RWPE2 (cell line): ENCODE measurements at regions not wholly inside any gene's neighbourhood (a gene's known extent, or its start where the extent isn't known, plus 50 kb on each side); places are given as distances from the start of the nearest gene placed in this dataset.

Experiments used
- ATAC-seq: fragments of 200-7000 bp; cut with Tn5 transposase; 3 replicates; pipeline ENCODE4 v1.9.1; 2021; ENCODE audit warnings: low read depth
- DNase-seq: peaks from one replicate; pipeline ENCODE4 v3.0.0-alpha.2; 2020; ENCODE audit warnings: low spot score
- H3K27ac ChIP-seq: fragments of 450-650 bp; 2 replicates; pipeline ENCODE4 v1.5.1; 2017; ENCODE audit warnings: mild to moderate bottlenecking; ENCODE audit not compliant: poor library complexity, severe bottlenecking
- H3K27me3 ChIP-seq: fragments of 250-450 bp; sonication (Bioruptor Pico); 2 replicates; pipeline ENCODE4 v1.5.1; 2021; ENCODE audit warnings: mild to moderate bottlenecking, moderate library complexity; ENCODE audit not compliant: insufficient read depth, poor library complexity, severe bottlenecking
- H3K36me3 ChIP-seq: fragments of 250-450 bp; sonication (Bioruptor Pico); 2 replicates; pipeline ENCODE4 v1.5.1; 2020; ENCODE audit warnings: low read depth, mild to moderate bottlenecking, moderate library complexity
- H3K4me1 ChIP-seq: fragments of 250-450 bp; sonication (Bioruptor Pico); 2 replicates; pipeline ENCODE4 v1.5.1; 2021; ENCODE audit warnings: mild to moderate bottlenecking, moderate library complexity; ENCODE audit not compliant: insufficient read depth, poor library complexity, severe bottlenecking
- H3K4me3 ChIP-seq: fragments of 250-450 bp; sonication (Bioruptor Pico); 2 replicates; pipeline ENCODE4 v1.5.1; 2021; ENCODE audit warnings: mild to moderate bottlenecking, moderate library complexity; ENCODE audit not compliant: severe bottlenecking
- H3K9me3 ChIP-seq: fragments of 250-450 bp; sonication (Bioruptor Pico); 2 replicates; pipeline ENCODE4 v1.5.1; 2021; ENCODE audit warnings: mild to moderate bottlenecking, moderate library complexity; ENCODE audit not compliant: severe bottlenecking
- CTCF ChIP-seq: fragments of 450-650 bp; IDR thresholded peaks from one replicate; pipeline ENCODE4 v1.5.1; 2017; ENCODE audit warnings: mild to moderate bottlenecking, moderate library complexity; ENCODE audit not compliant: poor library complexity, severe bottlenecking

GRCh38 chr15:38622304-38622703 lies 57.7 kb upstream of the RASGRP1 start:
- H3K4me1 ChIP-seq = no peaks in the 10 kb centered on the region
- peaks cover 35% of the 10 kb centered on the region for H3K27me3 ChIP-seq
- no peaks in the 10 kb centered on the region for H3K9me3 ChIP-seq
- ATAC-seq (no peak), DNase-seq (no peak)
- no peaks in the 10 kb centered on the region for H3K36me3 ChIP-seq
- no peak overlapping the region for H3K4me3 ChIP-seq
- no peak overlapping the region for H3K27ac ChIP-seq
- no peak for TF ChIP-seq CTCF

- Histone ChIP-seq H3K27ac (no peak overlapping the region), H3K27me3 (peaks cover 30% of the 10 kb centered on the region), H3K4me3 (no peak overlapping the region), H3K36me3 (no peaks in the 10 kb centered on the region), H3K9me3 (no peaks in the 10 kb centered on the region), H3K4me1 (no peaks in the 10 kb centered on the region)
- no peak for TF ChIP-seq CTCF
- DNase-seq (no peak), ATAC-seq (no peak)
Measured at GRCh38 chr15:38622908-38623307, 58.3 kb upstream of the RASGRP1 start.

- DNase-seq = no peak
- no peaks in the 10 kb centered on the region for H3K36me3 ChIP-seq
- no peak for TF ChIP-seq CTCF
- H3K9me3 ChIP-seq = no peaks in the 10 kb centered on the region
- H3K4me1 ChIP-seq = no peaks in the 10 kb centered on the region
- ATAC-seq = no peak
- H3K27ac ChIP-seq = no peak overlapping the region
- peaks cover 25% of the 10 kb centered on the region for H3K27me3 ChIP-seq
- H3K4me3 ChIP-seq = no peak overlapping the region
Measured at GRCh38 chr15:38623744-38624143, 59.1 kb upstream of the RASGRP1 start.

GRCh38 chr15:38624244-38625205 lies 59.9 kb upstream of the RASGRP1 start:
- ATAC-seq (no peak), DNase-seq (no peak)
- Histone ChIP-seq H3K4me3 (no peak overlapping the region), H3K27me3 (peaks cover 23% of the 10 kb centered on the region), H3K36me3 (no peaks in the 10 kb centered on the region), H3K27ac (no peak overlapping the region), H3K9me3 (no peaks in the 10 kb centered on the region), H3K4me1 (no peaks in the 10 kb centered on the region)
- TF ChIP-seq CTCF = no peak

GRCh38 chr15:38625886-38626285 lies 61.3 kb upstream of the RASGRP1 start:
- no peaks in the 10 kb centered on the region for H3K36me3 ChIP-seq
- DNase-seq (no peak), ATAC-seq (no peak)
- no peak for TF ChIP-seq CTCF
- H3K27ac ChIP-seq = no peak overlapping the region
- no peak overlapping the region for H3K4me3 ChIP-seq
- no peaks in the 10 kb centered on the region for H3K9me3 ChIP-seq
- H3K4me1 ChIP-seq = no peaks in the 10 kb centered on the region
- H3K27me3 ChIP-seq = peaks cover 10% of the 10 kb centered on the region
